Prostate gland (tissue), 2 donors: ENCODE measurements at regions not wholly inside any gene's neighbourhood (a gene's known extent, or its start where the extent isn't known, plus 50 kb on each side); places are given as distances from the start of the nearest gene placed in this dataset.

Experiments used
- CTCF ChIP-seq, 4 experiments: fragments of 200-600 bp in 2 of 4; fragments of 450-650 bp in 2 of 4; sonication (generic) in 2 of 4; IDR thresholded peaks; 1 replicate in 3 of 4; 2 replicates in 1 of 4; pipeline ENCODE4 v1.5.1; 2016 to 2019; ENCODE audit warnings: antibody characterized with exemption in 4 of 4, mild to moderate bottlenecking in 2 of 4, moderate library complexity in 2 of 4
- POLR2A ChIP-seq: fragments of 450-650 bp; IDR thresholded peaks from one replicate; pipeline ENCODE4 v1.6.1; 2016; ENCODE audit warnings: antibody characterized with exemption, mild to moderate bottlenecking
- POLR2AphosphoS5 ChIP-seq: sonication (generic); formaldehyde crosslinking; IDR thresholded peaks from one replicate; pipeline ENCODE4 v1.6.1; 2017; ENCODE audit warnings: antibody characterized with exemption

GRCh38 chr17:63181856-63182255 lies 215.8 kb downstream of the TANC2 start:
- TF ChIP-seq CTCF (IDR thresholded peaks at IDR 0.05): no peak
- no peak for TF ChIP-seq POLR2A
- TF ChIP-seq POLR2AphosphoS5: no peak
